ENCODE measurements at regions not wholly inside any gene's neighbourhood (a gene's known extent, or its start where the extent isn't known, plus 50 kb on each side); places are given as distances from the start of the nearest gene placed in this dataset.

- Mint-ChIP-seq H3K9me3 (peaks cover 5 to 18% (median 9%) of the 10 kb centered on the region in 7 donors), H3K27ac (no peak overlapping the region), H3K36me3 (no peaks in the 10 kb centered on the region), H3K4me3 (no peak overlapping the region), H3K4me1 (no peaks in the 10 kb centered on the region), H3K27me3 (no peaks in the 10 kb centered on the region)
- ATAC-seq (ENCODE audit: low read depth in 2 of 2): no peak
- no peak for DNase-seq
Measured at GRCh38 chr10:56920601-56921261, 559.7 kb upstream of the ZWINT start.

DNA sequence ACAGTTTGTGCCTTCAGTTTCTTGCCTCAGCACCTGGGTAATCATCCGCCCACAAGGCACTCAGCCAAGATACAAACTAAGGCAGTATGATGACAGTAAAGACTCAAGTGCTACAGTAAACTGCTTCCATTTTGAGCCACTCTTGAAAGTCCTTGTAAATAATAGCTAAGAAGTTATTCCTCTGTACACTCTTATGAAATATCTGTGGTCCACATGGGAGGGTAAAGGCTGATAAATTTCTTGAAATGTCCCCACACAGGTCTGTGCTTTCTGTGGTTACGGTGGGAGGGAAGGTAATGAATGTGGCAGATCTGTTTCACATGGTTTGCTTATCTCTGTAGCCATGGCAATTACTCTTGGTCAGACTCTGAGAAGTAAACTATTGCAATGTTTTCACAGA lies 551.0 kb upstream of the ZWINT start:
- Mint-ChIP-seq H3K4me1 (no peaks in the 10 kb centered on the region), H3K9me3 (peaks cover 0 to 5% (median 3%) of the 10 kb centered on the region in 7 donors), H3K27ac (no peak overlapping the region), H3K4me3 (no peak overlapping the region), H3K27me3 (no peaks in the 10 kb centered on the region), H3K36me3 (no peaks in the 10 kb centered on the region)
- ATAC-seq (ENCODE audit: low read depth in 2 of 2) (no peak), DNase-seq (no peak)

GRCh38 chr10:56905051-56905450 lies 544.0 kb upstream of the ZWINT start:
- no peaks in the 10 kb centered on the region for H3K27me3 Mint-ChIP-seq
- DNase-seq (no peak), ATAC-seq (ENCODE audit: low read depth in 2 of 2) (no peak)
- no peak overlapping the region for H3K4me3 Mint-ChIP-seq
- no peaks in the 10 kb centered on the region for H3K36me3 Mint-ChIP-seq
- no peaks in the 10 kb centered on the region for H3K4me1 Mint-ChIP-seq
- no peak overlapping the region for H3K27ac Mint-ChIP-seq
- peaks cover 0 to 2% (median 0%) of the 10 kb centered on the region in 7 donors for H3K9me3 Mint-ChIP-seq

DNA sequence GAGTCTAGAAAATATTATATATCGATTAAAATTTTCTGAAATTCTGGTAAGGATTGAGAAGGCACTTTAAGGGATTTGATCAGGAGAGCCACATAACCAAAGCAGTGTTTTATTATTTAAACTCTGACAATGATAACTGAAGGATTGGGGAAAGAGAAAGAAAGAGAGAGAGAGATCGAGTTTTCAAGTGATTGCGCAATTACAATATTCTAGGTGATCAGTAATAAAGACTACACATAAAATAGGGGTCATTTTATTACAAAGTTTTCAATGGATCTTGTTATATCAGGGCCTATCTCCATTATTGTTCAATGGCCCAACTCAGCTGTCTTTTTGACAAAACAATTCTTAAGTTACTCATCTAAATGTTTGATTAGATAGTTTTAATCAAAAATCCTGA lies 541.5 kb upstream of the ZWINT start:
- no peaks in the 10 kb centered on the region for H3K27me3 Mint-ChIP-seq
- DNase-seq: no peak
- H3K36me3 Mint-ChIP-seq: no peaks in the 10 kb centered on the region
- no peak for ATAC-seq (ENCODE audit: low read depth in 2 of 2)
- no peak overlapping the region for H3K27ac Mint-ChIP-seq
- peaks cover 0 to 3% (median 0%) of the 10 kb centered on the region in 7 donors for H3K9me3 Mint-ChIP-seq
- H3K4me3 Mint-ChIP-seq: no peak overlapping the region
- H3K4me1 Mint-ChIP-seq: no peaks in the 10 kb centered on the region

DNA sequence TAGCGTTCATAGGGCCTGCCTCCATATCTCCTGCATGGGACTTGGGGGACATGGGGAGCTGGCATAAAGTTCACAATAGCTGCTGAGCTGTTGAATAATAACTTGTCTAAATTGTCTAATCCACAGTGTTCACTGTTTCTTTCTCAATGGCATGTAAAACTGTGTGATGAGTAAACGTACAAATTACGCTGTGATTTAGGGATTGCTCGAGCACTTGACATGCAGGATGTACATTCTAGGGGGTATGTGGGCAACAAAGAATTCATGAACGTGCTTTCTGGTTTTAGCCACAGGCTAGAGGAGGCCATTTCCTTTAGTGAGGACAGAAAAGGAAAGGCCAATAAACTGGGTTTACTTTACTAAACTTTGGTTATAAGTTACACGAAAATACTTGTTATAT lies 534.2 kb upstream of the ZWINT start:
- Mint-ChIP-seq H3K27me3 (no peaks in the 10 kb centered on the region), H3K4me3 (no peak overlapping the region), H3K4me1 (no peaks in the 10 kb centered on the region), H3K9me3 (peaks cover 0 to 7% (median 4%) of the 10 kb centered on the region in 7 donors), H3K36me3 (no peaks in the 10 kb centered on the region), H3K27ac (no peak overlapping the region)
- ATAC-seq (ENCODE audit: low read depth in 2 of 2) (no peak), DNase-seq (no peak)

- Mint-ChIP-seq H3K4me1 (no peaks in the 10 kb centered on the region), H3K36me3 (no peaks in the 10 kb centered on the region), H3K9me3 (peaks cover 0 to 6% (median 0%) of the 10 kb centered on the region in 7 donors), H3K27me3 (no peaks in the 10 kb centered on the region), H3K27ac (no peak overlapping the region), H3K4me3 (no peak overlapping the region)
- ATAC-seq (ENCODE audit: low read depth in 2 of 2) (no peak), DNase-seq (no peak)
Measured at GRCh38 chr10:56881218-56881617, 520.2 kb upstream of the ZWINT start.

- no peak for ATAC-seq (ENCODE audit: low read depth in 2 of 2)
- DNase-seq: no peak
- Mint-ChIP-seq H3K27ac (no peak overlapping the region), H3K9me3 (peaks cover 0 to 6% (median 0%) of the 10 kb centered on the region in 7 donors), H3K36me3 (no peaks in the 10 kb centered on the region), H3K27me3 (no peaks in the 10 kb centered on the region), H3K4me1 (no peaks in the 10 kb centered on the region), H3K4me3 (no peak overlapping the region)
Measured at GRCh38 chr10:56880606-56881005, 519.5 kb upstream of the ZWINT start.

DNA sequence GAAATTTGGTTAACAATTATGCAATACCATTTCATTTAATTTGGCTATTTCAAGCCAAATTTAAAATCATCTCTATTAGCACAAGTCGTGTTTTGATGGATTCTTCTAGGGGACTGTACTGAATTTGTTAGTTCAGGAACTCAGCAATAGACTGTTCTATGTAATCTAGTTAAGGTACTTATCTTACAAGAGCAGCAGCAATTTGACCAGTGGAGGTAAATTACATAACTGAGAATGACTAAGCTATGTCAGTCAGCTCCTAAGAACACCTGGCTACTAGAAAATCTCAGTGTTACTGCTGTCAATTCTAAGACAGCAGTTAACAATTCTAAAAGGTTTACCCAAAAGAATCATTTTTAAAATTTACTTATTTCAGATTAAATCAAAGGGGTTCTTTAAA lies 513.9 kb upstream of the ZWINT start:
- ATAC-seq (ENCODE audit: low read depth in 2 of 2) (no peak), DNase-seq (no peak)
- H3K36me3 Mint-ChIP-seq: no peaks in the 10 kb centered on the region
- H3K27me3 Mint-ChIP-seq: no peaks in the 10 kb centered on the region
- peaks cover 0 to 5% (median 2%) of the 10 kb centered on the region in 7 donors for H3K9me3 Mint-ChIP-seq
- H3K4me1 Mint-ChIP-seq: no peaks in the 10 kb centered on the region
- no peak overlapping the region for H3K27ac Mint-ChIP-seq
- H3K4me3 Mint-ChIP-seq: no peak overlapping the region

DNA sequence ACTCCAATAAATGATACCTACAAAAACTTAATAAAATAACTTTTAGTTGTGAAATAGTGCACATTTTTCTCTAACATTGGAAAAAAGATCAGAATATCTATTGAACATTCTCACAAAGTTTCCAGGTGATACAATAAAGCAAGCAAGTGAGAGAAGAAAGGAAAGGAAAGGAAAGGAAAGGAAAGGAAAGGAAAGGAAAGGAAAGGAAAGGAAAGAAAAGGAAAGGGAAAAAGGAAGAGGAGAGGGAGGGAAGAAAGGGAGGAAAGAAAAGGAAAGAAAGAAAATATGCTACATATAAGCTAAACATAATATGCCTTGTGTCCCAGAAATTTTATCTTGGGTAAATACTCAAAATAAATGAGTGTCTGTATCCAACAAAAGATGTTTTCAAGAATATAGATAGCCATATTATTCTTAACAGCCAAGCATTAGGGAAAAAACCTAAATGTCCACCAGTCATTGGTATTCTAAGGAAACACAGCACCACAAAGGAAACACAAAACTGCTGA lies 510.2 kb upstream of the ZWINT start:
- Mint-ChIP-seq H3K4me3 (no peak overlapping the region), H3K27me3 (no peaks in the 10 kb centered on the region), H3K9me3 (peaks cover 0 to 5% (median 2%) of the 10 kb centered on the region in 7 donors), H3K4me1 (no peaks in the 10 kb centered on the region), H3K27ac (no peak overlapping the region), H3K36me3 (no peaks in the 10 kb centered on the region)
- no peak for DNase-seq
- no peak for ATAC-seq (ENCODE audit: low read depth in 2 of 2)

DNA sequence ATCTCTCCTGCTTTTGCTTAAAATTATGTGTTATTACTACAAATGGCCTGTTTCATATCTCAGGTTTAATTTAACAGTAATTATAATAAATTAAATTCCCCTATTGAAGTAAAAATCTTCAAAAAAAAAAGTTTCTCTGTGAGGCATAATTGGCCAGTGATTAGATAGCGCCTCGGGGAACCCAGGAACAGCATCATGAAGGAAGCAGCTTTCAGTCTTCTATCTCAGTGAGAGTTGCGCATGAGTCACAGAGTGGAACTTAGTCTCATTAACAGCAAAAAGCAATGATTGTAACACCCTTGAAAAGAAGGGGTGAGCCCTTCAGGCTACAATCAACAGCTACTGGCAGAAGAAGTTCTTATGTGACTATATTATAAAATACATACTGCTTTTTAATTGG lies 506.2 kb upstream of the ZWINT start:
- Mint-ChIP-seq H3K36me3 (no peaks in the 10 kb centered on the region), H3K4me3 (no peak overlapping the region), H3K27me3 (no peaks in the 10 kb centered on the region), H3K9me3 (peaks cover 0 to 5% (median 2%) of the 10 kb centered on the region in 7 donors), H3K27ac (no peak overlapping the region), H3K4me1 (no peaks in the 10 kb centered on the region)
- ATAC-seq (ENCODE audit: low read depth in 2 of 2) (no peak), DNase-seq (no peak)

- H3K4me3 Mint-ChIP-seq: no peak overlapping the region
- ATAC-seq (ENCODE audit: low read depth in 2 of 2): no peak
- H3K36me3 Mint-ChIP-seq: no peaks in the 10 kb centered on the region
- no peaks in the 10 kb centered on the region for H3K4me1 Mint-ChIP-seq
- DNase-seq: no peak
- H3K27ac Mint-ChIP-seq: no peak overlapping the region
- no peaks in the 10 kb centered on the region for H3K27me3 Mint-ChIP-seq
- H3K9me3 Mint-ChIP-seq: no peaks in the 10 kb centered on the region
Measured at GRCh38 chr10:56856569-56856968, 495.5 kb upstream of the ZWINT start.

DNA sequence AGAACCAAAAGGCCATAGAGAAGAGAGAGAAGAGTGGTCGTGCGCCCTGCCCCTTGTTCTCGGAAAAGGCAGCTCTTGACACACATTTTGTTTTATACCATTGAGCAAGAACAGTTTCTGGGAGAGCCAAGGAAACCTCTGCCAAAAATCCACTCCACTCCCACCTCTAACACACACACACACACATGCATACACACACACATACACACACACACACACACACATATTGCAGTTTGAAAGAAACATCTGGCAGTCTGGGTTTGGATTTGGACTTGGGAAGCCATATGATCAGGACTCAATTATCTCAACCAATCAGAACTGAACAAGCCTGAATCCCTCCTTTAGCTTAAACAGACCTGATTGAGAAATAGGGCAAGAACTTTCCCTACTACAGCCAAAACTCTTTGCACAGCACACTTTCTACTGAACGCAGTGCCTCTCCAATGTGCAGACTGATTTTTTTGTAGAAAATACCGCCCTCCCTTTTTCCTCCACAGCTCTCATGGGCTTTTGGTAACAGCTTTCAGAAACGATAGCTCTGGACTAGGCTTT lies 484.0 kb upstream of the ZWINT start:
- ATAC-seq (ENCODE audit: low read depth in 2 of 2) (no peak), DNase-seq (no peak)
- H3K9me3 Mint-ChIP-seq: peaks cover 0 to 3% (median 0%) of the 10 kb centered on the region in 7 donors
- no peaks in the 10 kb centered on the region for H3K36me3 Mint-ChIP-seq
- H3K27ac Mint-ChIP-seq: no peak overlapping the region
- H3K27me3 Mint-ChIP-seq: no peaks in the 10 kb centered on the region
- no peak overlapping the region for H3K4me3 Mint-ChIP-seq
- H3K4me1 Mint-ChIP-seq: no peaks in the 10 kb centered on the region

DNA sequence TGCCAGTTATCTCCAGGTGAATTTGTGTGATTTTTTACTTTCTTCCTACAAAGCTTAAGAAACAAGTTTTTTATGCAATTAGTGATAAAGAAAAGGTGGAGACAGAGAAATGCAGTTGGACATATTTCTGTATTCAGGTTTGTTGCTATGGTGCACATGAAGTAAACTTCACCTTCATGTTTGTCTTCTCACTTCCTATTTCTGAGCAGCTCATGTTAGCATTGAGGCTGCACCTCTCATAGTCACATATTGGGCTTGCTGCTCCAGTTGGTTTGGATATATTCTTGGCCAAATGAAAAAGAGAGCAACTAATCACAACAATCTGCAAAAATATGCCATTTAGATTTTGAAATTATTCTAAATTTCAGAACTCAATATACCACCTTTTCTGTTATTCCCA lies 475.6 kb upstream of the ZWINT start:
- Mint-ChIP-seq H3K27me3 (no peaks in the 10 kb centered on the region), H3K4me1 (no peaks in the 10 kb centered on the region), H3K9me3 (peaks cover 0 to 2% (median 0%) of the 10 kb centered on the region in 7 donors), H3K4me3 (no peak overlapping the region), H3K36me3 (no peaks in the 10 kb centered on the region), H3K27ac (no peak overlapping the region)
- no peak for DNase-seq
- ATAC-seq (ENCODE audit: low read depth in 2 of 2): peak; percentile 37 to 61

DNA sequence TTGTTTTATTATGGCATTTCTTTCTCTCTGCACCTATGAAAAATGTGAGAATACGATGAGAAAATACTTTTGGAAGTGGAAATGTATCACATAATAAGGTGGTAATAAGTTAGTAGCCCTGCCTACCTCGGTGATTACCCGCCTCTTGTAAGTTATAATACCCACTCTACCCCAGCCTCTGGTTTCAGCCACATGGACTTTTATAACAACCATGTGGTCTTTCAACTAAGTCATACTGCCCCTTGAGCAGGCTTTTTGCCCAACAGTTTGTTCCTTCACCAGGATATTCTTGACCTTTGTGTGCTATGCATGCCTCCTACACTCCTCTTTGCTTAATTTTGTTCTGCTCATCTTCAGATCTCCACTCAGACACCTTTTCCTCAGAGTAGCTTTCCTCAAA lies 470.6 kb upstream of the ZWINT start:
- DNase-seq: no peak
- H3K27me3 Mint-ChIP-seq: no peaks in the 10 kb centered on the region
- no peaks in the 10 kb centered on the region for H3K4me1 Mint-ChIP-seq
- ATAC-seq (ENCODE audit: low read depth in 2 of 2): no peak
- no peaks in the 10 kb centered on the region for H3K36me3 Mint-ChIP-seq
- no peak overlapping the region for H3K4me3 Mint-ChIP-seq
- H3K27ac Mint-ChIP-seq: no peak overlapping the region
- peaks cover 0 to 14% (median 0%) of the 10 kb centered on the region in 7 donors for H3K9me3 Mint-ChIP-seq

All from naive B cell (primary cell).